GM18499 (cell line): ENCODE measurements at regions not wholly inside any gene's neighbourhood (a gene's known extent, or its start where the extent isn't known, plus 50 kb on each side); places are given as distances from the start of the nearest gene placed in this dataset.

Experiments used
- ATAC-seq: cut with Tn5 transposase; IDR thresholded peaks from one replicate; pipeline ENCODE4 v1.9.1; 2021; ENCODE audit warnings: moderate number of reproducible peaks; ENCODE audit not compliant: insufficient read depth, unreplicated experiment

GRCh38 chr10:128512767-128513166 is 386.5 kb upstream of the MKI67 start:
- no peak for ATAC-seq

DNA sequence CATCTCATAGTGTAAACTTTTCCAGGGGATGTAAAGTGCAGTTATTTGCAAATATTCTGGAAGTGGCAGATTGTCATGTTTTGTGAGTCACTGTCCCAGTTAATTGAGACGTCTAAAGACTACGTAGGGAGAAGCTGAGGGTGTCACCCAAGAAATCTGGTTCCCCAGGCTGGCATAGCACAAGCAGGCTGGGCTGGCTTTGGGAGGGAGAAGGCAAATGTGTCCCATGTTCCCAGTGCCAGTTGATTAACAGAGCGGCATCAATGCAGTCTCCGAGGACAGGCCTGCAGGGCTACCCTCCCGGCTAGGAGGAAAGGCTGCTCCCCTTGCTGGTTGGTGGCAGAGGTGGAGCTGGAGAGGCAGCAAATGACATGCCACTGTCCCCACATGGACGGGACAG is 388.3 kb upstream of the MKI67 start:
- no peak for ATAC-seq

GRCh38 chr10:128516180-128516579 is 390.0 kb upstream of the MKI67 start:
- ATAC-seq, result no peak

DNA sequence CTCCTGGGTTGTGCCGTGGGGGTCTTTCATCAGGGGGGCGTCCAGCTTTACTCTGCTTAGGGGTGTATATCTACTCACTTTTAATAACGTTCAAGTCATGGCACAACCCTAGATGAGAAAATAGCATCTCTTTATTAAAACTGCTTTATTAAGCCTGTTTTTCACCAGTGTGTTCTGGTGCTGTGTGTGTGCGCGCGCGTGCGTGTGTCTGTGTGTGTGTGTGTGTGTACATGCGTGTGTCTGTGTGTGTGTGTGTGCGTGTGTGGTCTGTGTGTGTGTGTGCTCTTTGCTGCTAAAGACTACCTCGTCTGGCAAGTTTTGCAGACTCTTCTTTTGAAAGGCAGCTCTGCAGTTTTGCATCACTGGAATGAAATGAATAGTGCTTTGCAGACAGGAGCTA is 390.9 kb upstream of the MKI67 start:
- no peak for ATAC-seq

GRCh38 chr10:128518000-128518399 is 391.8 kb upstream of the MKI67 start:
- no peak for ATAC-seq

DNA sequence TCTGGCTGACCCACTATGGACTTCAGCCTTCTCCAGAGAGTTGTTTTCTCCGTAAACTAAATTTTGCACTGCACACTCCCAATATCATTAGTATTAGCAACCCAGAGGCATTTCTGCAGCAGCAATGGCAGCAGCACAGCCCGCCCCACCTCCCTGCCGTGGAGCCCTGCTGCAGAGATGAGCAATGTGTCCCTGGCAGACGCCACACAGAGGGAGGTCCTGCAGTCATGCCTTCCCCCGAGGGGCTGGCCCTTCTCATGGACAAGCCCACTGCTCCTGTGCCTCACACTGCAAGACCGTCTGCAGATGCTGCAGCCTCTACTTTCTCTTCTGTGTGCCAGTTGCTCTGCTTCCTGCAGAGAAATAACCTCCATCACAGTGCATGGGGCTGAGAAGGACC is 393.4 kb upstream of the MKI67 start:
- no peak for ATAC-seq

DNA sequence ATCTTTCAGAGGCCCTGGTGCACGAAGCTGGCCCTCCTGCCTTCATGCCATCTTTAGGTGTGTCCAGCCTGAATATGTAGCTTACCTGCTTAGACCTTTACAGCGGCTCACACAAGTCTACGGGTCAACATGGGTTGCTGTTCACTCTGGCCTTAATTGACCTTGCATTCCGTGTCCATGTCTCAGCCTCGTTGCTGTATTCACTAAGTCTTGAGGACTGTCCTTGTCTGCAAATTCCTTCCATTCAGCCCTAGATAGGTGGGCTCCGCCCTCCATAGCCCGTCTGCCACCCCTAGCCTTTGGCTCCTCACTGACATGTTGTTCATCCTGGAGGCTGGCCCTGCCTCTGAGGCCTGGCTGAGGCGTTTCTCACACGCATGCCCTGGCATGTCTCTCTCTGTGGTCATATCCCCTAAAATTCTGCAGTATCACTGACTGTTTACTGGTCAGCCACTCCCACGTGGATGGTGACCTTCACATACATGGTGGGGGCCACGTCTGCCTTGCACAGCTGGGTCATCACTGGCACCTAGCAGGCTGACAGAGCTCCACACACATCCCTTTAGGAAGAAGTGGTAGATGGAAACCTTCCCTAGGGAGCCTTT is 394.1 kb upstream of the MKI67 start:
- ATAC-seq, result no peak

DNA sequence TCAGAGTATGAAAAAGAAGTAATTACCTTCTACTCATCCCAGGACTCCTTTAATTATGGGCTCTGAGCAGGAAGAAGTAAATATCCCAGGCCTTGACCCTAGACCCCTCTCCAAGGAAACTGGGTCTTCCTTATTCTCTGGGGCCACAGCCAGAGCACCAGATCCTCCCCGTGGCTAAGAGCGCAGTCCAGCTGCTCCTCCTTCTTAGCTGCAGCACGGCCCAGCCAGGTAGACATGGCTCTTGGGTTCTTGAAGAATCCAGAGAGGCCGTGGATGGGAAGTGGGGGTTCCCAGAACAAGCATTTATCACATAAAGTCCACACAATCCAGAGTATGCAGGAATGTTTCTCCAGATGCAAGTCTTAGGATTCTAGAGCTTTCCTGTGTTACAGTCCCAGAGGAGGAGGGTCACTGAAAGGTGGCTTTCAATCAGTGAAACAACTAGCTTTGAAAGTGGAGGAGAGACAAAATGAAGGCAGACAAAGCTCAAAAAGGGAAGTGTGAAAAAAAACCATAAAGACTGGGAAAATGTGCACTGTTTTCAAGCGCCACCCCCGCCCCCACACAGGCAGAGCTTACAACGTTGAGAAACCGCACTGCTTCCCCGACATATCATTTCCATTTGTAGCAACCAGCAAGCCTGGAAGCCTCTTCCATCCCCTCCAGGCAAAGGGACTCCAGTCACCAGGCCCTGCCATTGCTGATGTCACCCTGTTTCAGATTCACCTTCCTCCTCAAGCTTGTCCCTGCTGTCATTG is 396.5 kb upstream of the MKI67 start:
- no peak for ATAC-seq

GRCh38 chr10:128525444-128525843 is 399.2 kb upstream of the MKI67 start:
- no peak for ATAC-seq

- no peak for ATAC-seq
These were observed 399.7 kb upstream of the MKI67 start for GRCh38 chr10:128525936-128526335.

DNA sequence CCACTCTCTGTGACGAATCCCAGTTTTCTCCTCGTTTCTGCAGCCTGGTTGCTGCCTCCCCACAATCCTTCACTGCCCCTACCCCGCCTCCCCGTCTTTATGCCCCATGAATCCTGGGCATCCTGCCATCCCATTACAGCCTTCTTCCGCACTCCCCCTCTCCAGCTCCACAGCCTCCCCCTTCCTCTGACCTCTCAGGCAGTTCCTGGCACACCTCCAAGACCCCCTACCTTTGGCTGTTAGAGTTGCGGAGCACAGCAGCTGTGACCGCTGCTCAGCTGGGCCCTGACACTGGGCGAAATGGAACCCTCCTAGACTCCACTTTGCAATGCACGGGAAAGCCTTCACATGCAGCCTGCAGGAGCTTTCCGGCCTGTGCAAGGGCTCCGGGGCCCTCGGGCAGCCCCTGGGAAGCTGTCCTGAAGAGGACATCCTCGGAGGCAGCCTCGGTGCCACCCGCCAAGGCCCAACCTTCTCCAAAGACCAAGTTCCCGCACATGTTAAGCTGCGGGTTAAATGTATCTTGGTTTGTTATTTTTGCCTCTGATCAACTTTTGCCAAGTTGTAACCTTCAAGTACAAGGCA is 400.7 kb upstream of the MKI67 start:
- no peak for ATAC-seq

- ATAC-seq, result no peak
These were observed 401.5 kb upstream of the MKI67 start for GRCh38 chr10:128527711-128528110.

DNA sequence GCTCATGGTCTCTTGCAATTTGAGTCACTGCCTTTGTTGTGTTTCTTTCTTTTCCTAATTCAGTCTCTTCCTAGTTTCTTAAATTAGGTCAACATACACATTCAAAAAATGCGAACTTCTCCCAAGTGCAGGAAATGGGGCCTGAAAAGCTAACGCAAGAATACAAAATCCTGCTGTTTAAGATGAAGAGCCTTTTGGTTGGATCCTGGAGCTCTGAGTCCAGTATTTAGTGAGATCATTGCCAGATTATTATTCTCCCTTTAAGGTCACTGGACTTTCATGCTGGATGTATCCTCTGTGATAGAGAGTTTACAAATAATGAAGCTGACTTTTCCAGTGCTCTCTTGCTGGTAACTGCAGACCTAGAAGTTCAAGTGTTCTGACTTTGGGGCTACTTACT is 401.9 kb upstream of the MKI67 start:
- no peak for ATAC-seq

GRCh38 chr10:128528781-128529180 is 402.6 kb upstream of the MKI67 start:
- no peak for ATAC-seq

DNA sequence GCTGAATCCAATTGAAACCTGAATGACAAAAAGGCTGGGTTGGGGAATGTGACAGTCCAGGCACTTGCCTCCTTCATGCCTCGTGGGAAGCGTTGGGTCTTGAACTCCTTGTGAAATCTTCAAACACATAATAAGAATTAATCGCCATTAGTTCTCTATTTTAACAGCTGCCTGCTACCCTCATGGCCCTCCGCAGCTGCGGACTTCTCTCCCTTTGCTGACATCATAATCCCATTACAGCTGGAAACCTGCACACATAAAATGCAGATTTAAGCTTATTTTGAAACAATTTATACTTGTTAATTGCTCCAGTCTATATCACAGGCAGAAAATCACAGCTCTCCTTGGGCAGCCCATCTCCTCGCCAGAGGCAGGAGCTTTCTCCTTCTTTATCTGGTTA is 403.0 kb upstream of the MKI67 start:
- ATAC-seq, result no peak

DNA sequence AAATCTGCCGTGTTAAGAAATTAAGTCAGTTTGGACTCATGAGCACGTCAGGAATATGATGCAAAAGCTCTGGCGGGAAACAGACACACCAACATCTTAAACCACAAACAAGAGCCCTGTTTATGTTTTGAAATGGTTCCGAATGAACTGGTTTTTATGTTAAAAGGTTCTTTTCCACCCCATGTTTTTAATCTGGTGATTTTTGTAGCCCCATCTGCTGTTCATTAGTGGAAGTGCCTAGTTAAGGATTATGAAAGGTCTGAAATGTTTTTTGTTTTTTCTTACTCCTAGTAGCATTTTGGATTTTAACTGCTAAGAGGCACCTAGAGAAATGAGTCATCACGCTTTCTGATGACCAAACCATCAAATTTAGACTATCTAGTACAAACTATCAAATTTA is 404.1 kb upstream of the MKI67 start:
- ATAC-seq, result no peak

GRCh38 chr10:128530946-128531345 is 404.7 kb upstream of the MKI67 start:
- no peak for ATAC-seq

GRCh38 chr10:128534686-128535085 is 408.5 kb upstream of the MKI67 start:
- no peak for ATAC-seq

DNA sequence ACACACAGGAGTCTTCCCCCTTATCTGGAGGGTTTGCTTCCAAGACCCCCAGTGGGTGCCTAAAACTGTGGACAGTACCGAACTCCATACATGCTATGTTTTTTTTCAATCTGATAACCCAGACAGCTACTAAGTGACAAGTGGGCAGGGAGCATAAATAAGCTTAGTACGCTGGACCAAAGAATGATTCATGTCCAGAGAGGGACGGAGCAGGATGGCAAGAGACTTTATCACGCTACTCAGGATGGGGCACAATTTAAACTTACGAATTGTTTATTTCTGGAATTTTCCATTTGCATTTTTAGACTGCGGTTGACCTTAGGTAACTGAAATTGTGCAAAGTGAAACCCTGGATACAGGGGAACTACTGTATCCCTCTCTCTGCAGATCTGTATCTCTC is 410.0 kb upstream of the MKI67 start:
- ATAC-seq, result no peak

GRCh38 chr10:128537834-128538330 is 411.7 kb upstream of the MKI67 start:
- ATAC-seq, result no peak

DNA sequence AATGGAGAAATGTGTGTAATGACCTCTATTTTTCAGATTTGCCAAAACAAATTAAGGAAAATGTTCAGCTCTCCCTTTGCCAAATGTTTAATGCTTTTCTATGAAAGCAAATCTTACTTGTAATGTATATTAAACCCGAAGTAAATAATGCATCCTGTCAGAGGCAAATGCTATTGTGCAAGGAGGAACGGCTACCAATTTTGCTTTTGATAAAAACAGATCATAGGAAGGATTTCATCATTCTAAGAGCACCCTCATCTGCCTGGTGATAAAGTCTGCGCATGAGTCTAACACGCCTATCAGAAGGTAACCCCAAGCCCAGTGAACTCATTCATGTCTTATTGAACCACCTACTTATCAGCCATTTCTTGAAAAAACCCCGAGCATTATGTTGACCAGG is 412.4 kb upstream of the MKI67 start:
- ATAC-seq, result no peak
